ENCODE measurements at regions not wholly inside any gene's neighbourhood (a gene's known extent, or its start where the extent isn't known, plus 50 kb on each side); places are given as distances from the start of the nearest gene placed in this dataset.
"Not testable (repeated sequence)": the region's sequence is repeated elsewhere in the genome, so short reads cannot be mapped to it uniquely, and the experiment has no call there.

- DNase-seq (ENCODE audit: low spot score, unreplicated experiment) = no peak
- no peak for TF ChIP-seq CTCF (IDR thresholded peaks at IDR 0.05; ENCODE audit: unreplicated experiment)
- no peaks in the 10 kb centered on the region for H3K27me3 Mint-ChIP-seq
- no peaks in the 10 kb centered on the region for H3K4me1 Mint-ChIP-seq (ENCODE audit: low read depth)
- no peak overlapping the region for H3K4me3 Mint-ChIP-seq (ENCODE audit: low read depth)
- H3K27ac Mint-ChIP-seq = no peak overlapping the region
- no peaks in the 10 kb centered on the region for H3K36me3 Mint-ChIP-seq (ENCODE audit: insufficient read depth)
- peaks cover 7% of the 10 kb centered on the region for H3K9me3 Mint-ChIP-seq (ENCODE audit: low read depth)
These were observed 80.8 kb upstream of the GNAQ start for GRCh38 chr9:78112406-78112805.

- Mint-ChIP-seq H3K36me3 (ENCODE audit: insufficient read depth) (no peaks in the 10 kb centered on the region), H3K27ac (no peak overlapping the region), H3K9me3 (ENCODE audit: low read depth) (peaks cover 9% of the 10 kb centered on the region), H3K4me1 (ENCODE audit: low read depth) (no peaks in the 10 kb centered on the region), H3K27me3 (no peaks in the 10 kb centered on the region), H3K4me3 (ENCODE audit: low read depth) (no peak overlapping the region)
- no peak for DNase-seq (ENCODE audit: low spot score, unreplicated experiment)
- no peak for TF ChIP-seq CTCF (IDR thresholded peaks at IDR 0.05; ENCODE audit: unreplicated experiment)
These were observed 80.4 kb upstream of the GNAQ start for GRCh38 chr9:78112004-78112403.

GRCh38 chr9:78109075-78109474, 77.5 kb upstream of the GNAQ start:
- TF ChIP-seq CTCF (IDR thresholded peaks at IDR 0.05; ENCODE audit: unreplicated experiment) = no peak
- H3K9me3 Mint-ChIP-seq (ENCODE audit: low read depth) = peaks cover 10% of the 10 kb centered on the region
- H3K4me3 Mint-ChIP-seq (ENCODE audit: low read depth) = no peak overlapping the region
- no peaks in the 10 kb centered on the region for H3K36me3 Mint-ChIP-seq (ENCODE audit: insufficient read depth)
- H3K4me1 Mint-ChIP-seq (ENCODE audit: low read depth) = no peaks in the 10 kb centered on the region
- no peak for DNase-seq (ENCODE audit: low spot score, unreplicated experiment)
- no peaks in the 10 kb centered on the region for H3K27me3 Mint-ChIP-seq
- H3K27ac Mint-ChIP-seq = no peak overlapping the region

- H3K36me3 Mint-ChIP-seq (ENCODE audit: insufficient read depth); H3K27me3 Mint-ChIP-seq; H3K4me3 Mint-ChIP-seq (ENCODE audit: low read depth); H3K4me1 Mint-ChIP-seq (ENCODE audit: low read depth); H3K27ac Mint-ChIP-seq; DNase-seq (ENCODE audit: low spot score, unreplicated experiment); H3K9me3 Mint-ChIP-seq (ENCODE audit: low read depth): not testable (repeated sequence)
These were observed 75.0 kb upstream of the GNAQ start for GRCh38 chr9:78106586-78106985.

- Mint-ChIP-seq H3K4me1 (ENCODE audit: low read depth) (no peaks in the 10 kb centered on the region), H3K27me3 (no peaks in the 10 kb centered on the region), H3K4me3 (ENCODE audit: low read depth) (no peak overlapping the region), H3K27ac (no peak overlapping the region), H3K36me3 (ENCODE audit: insufficient read depth) (no peaks in the 10 kb centered on the region), H3K9me3 (ENCODE audit: low read depth) (peaks cover 3% of the 10 kb centered on the region)
- no peak for DNase-seq (ENCODE audit: low spot score, unreplicated experiment)
- TF ChIP-seq CTCF (IDR thresholded peaks at IDR 0.05; ENCODE audit: unreplicated experiment) = no peak
These were observed 72.4 kb upstream of the GNAQ start for GRCh38 chr9:78103971-78104433.

GRCh38 chr9:78101247-78101646, 69.6 kb upstream of the GNAQ start:
- Mint-ChIP-seq H3K36me3 (ENCODE audit: insufficient read depth) (no peaks in the 10 kb centered on the region), H3K4me1 (ENCODE audit: low read depth) (no peaks in the 10 kb centered on the region), H3K4me3 (ENCODE audit: low read depth) (no peak overlapping the region), H3K9me3 (ENCODE audit: low read depth) (no peaks in the 10 kb centered on the region), H3K27me3 (peaks cover 8% of the 10 kb centered on the region), H3K27ac (no peak overlapping the region)
- DNase-seq (ENCODE audit: low spot score, unreplicated experiment) = no peak
- no peak for TF ChIP-seq CTCF (IDR thresholded peaks at IDR 0.05; ENCODE audit: unreplicated experiment)

All from progenitor cell of endocrine pancreas (in vitro differentiated cells).